ENCODE measurements at regions not wholly inside any gene's neighbourhood (a gene's known extent, or its start where the extent isn't known, plus 50 kb on each side); places are given as distances from the start of the nearest gene placed in this dataset.

GRCh38 chr5:58399951-58400350 lies 59.9 kb downstream of the PLK2 start:
- TF ChIP-seq GATA2 (IDR thresholded peaks at IDR 0.05; ENCODE audit: low read depth, low read length) (no peak), GATA3 (IDR thresholded peaks at IDR 0.05; ENCODE audit: low read depth, low read length) (no peak)
